GM21619 (cell line): ENCODE measurements at regions not wholly inside any gene's neighbourhood (a gene's known extent, or its start where the extent isn't known, plus 50 kb on each side); places are given as distances from the start of the nearest gene placed in this dataset.
"Not testable (repeated sequence)": the region's sequence is repeated elsewhere in the genome, so short reads cannot be mapped to it uniquely, and the experiment has no call there.

Source experiments
- ATAC-seq: cut with Tn5 transposase; IDR thresholded peaks from one replicate; pipeline ENCODE4 v1.9.1; 2021; ENCODE audit not compliant: unreplicated experiment

DNA sequence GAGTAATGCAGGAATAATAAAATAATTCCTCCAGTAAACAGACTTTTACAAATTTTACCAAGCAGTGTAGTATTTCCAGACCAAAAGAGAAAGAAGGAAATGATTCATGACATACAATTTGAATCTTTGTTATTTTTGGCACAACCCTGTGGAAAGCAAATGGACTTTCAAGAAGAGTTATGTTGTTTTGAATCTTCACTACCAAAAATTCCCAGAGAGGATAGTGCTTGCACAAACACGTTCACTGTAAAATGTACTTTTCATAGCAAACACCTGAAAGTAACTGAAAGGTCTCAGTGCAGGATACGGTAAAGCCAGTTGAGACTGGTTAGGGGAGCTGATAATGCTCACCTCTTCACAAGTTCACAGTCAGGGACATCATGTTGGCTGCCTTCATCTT is 107.1 kb downstream of the USP22 start:
- no peak for ATAC-seq

DNA sequence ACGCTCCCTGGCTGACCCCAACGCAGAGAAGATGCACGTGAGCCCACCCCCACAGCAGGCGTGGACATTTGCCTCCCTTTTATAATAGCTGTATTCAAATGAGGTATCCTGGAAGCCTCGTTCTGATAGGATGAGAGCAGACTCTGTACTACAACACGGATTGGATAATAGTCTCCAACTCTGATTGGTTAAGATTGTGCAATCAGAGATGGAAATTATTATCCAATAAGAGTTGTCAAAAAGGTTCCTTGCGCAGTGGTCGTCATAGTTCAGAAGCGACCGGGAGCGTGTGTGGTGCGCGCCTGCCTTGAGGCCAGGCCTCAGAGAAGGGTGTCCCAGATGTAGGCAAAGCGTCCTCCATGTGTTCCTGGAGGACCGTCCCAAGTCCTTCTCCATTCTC is 104.6 kb downstream of the USP22 start:
- ATAC-seq, result no peak

DNA sequence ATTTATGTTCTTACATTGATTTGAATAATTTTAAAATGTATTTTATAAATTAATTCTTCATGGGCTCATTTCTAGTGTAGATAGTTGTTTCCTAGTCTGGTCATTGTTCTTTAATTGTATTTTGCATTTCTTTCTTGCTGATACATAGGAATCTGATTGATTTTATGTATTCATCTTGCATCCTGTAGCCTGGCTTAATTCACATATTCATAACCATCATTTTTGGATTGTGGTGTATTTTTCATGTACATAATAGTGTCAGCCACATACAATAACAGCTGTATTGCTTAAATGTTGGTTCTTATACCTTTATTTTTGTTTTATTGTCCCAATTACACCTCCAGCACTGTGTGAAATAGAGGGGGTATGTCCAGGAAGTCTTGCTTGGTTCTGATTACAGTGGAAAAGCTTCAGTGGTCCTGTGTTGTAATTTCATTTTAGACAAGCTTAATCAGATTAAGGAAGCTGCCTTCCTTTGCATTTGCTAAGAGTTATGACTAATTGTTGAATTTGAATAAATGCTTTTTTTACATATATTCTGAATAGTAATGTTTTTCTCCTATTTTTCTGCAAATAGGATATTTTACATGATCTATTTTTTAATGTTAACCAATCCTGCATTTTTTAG is 103.7 kb downstream of the USP22 start:
- ATAC-seq, result no peak

DNA sequence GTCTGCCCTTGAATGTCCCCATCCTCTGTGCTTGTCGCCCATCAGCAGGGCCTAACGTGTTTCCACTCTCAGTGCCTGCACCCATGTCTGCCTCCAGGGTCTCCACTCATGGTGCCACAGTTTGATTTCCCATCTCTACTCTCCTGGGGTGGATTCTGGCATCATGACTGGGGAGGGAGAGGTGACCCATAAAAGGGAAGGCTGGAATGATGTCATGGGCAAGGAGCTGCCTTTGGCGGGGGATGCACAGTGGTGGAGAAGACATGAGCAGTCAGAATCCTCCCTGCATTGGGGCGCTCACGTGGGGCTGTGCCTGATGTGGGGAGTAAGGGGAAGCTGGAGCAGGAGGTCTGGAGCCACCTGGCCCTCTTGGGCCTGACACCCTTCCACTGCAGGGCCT is 100.9 kb downstream of the USP22 start:
- ATAC-seq, result no peak

DNA sequence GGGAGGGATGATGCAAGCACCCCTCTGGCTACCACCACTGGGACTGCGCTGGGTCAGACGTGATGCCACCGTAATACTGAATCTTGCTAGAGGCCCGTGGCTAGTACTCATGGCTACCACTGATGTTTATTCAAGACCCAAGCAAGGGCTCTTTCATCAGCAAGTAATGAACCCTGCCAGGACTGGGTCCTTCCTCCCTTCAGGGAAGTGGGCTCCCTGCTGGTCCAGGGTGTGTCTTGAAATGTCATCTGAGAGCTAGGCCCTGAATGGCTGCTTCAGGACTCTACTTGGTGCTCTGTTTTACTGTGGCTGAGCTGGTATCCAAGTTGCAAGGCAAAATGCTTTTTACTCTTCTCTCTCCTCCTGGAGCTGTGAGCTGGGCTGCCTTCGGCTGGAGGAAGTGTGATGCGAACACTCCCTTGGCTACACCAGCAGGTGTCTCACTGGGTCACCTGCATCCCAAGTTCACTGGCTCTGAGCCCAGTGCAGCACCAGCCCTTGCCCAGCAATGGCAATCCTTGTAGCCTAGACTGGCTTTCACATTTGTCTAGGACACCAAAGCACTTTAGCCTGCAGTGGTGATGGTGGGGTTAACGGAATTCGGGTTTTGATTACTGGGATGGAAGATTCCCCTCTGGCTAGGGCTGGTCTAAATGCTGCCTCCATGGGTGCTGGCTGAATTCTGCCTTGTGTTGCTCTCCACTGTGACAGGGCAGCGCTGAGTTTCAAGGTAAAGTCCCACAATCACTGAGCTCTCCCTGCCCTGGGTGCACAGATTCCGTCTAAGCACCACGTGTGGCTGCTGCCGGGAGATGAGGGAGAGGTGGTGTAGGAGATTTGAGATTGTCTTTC is 98.6 kb downstream of the USP22 start:
- ATAC-seq, result no peak

DNA sequence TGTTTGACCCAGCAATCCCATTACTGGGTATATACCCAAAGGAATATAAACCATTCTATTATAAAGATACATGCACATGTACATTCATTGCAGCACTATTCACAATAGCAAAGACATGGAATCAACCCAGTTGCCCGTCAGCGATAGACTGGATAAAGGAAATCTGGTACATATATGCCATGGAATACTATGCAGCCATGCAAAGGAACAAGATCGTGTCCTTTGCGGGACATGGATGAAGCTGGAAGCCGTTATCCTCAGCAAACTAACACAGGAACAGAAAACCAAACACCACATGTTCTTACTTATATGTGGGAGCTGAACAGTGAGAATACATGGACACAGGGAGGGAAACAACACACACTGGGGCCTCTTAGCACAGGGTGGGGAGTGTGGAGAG is 95.1 kb downstream of the USP22 start:
- not testable (repeated sequence) for ATAC-seq

DNA sequence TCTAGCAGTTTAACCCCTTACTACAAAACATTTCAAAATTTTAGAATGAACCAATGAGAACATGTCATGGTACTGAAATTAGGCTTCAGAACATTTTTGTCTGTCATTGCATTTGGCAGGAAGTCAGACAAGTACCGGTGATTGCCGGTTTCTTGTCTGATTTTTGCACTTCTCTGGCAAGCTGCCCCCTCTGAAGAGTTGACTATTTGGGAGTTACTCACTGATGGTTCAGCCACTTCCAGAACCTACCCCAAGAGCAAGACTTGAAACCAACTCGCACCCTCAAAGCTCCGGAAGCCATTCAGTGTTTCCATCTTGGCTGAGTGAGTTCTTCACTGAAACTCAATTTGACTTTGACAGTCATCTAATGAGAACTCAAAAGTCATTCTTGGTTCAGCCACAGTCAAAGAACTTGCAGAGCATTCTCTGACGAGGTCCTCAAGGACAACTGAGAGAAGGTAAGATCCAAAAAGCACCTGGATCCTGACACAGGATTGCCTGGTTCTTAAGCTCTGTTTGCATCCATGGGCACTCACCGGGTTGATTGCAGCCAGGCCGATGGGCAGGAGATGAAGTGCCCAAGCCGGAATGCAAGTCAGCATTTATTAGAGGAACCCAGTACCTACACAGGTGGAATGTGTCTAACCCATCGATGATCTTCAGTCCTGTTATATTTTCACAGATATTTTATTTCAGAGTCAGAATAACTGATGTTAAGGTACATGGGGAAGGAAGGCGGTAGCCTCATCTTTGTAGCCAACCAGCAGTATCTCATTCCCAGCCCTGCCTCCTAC is 93.6 kb downstream of the USP22 start:
- ATAC-seq, result no peak
